K562 (cell line): ENCODE measurements at regions not wholly inside any gene's neighbourhood (a gene's known extent, or its start where the extent isn't known, plus 50 kb on each side); places are given as distances from the start of the nearest gene placed in this dataset.
"Not testable (repeated sequence)": the region's sequence is repeated elsewhere in the genome, so short reads cannot be mapped to it uniquely, and the experiment has no call there.

Experiments used
- ATAC-seq: fragments of 200-7000 bp; cut with Tn5 transposase; 3 replicates; pipeline ENCODE4 v1.9.1; 2020; ENCODE audit warnings: moderate library complexity
- BruUV-seq: library from RNA; stranded (reverse); fragments of 400-500 nt; replicated peaks from 2 replicates; lab custom pipeline; 2021; lab: Mats Ljungman, UMichigan
- CTCF ChIA-PET: fragments of 300-600 bp; formaldehyde crosslinking; extraction: SDS; loops from one replicate; lab custom pipeline; 2021; ENCODE audit warnings: low intra/inter-chr PET ratio; lab: Yijun Ruan, JAX
- POLR2A ChIA-PET: fragments of 300-600, 350-650 bp; sonication (Branson Sonifier 250); formaldehyde crosslinking; extraction: SDS; loops from one replicate; lab custom pipeline; 2021; ENCODE audit warnings: antibody characterized with exemption, inconsistent platforms; lab: Yijun Ruan, JAX
- DNase-seq, 4 experiments: peaks; one replicate each; pipeline versions ENCODE4 v3.0.0 to v3.0.0-alpha.2; 2011 to 2018; ENCODE audit warnings: low spot score in 3 of 4, mixed read lengths in 3 of 4; ENCODE audit errors: extremely low read depth in 1 of 4
- FAIRE-seq: peaks from 2 replicates; lab custom pipeline; 2011; peaks lifted over from hg19 to GRCh38; lab: Jason Lieb, UNC
- H2AFZ ChIP-seq: 2 replicates; pipeline ENCODE4 v1.6.0; 2011; ENCODE audit warnings: low read depth, low read length, control low read depth, inconsistent platforms
- H3K27ac ChIP-seq: fragments of 200-600 bp; 3 replicates; pipeline ENCODE4 v1.8.0; 2011; ENCODE audit warnings: low read depth, mild to moderate bottlenecking, control low read depth, inconsistent platforms, low read length, moderate library complexity, mixed read lengths; ENCODE audit errors: extremely low read depth
- H3K27me3 ChIP-seq, 2 experiments: fragments of 300-600 bp in 1 of 2; 2 replicates in 1 of 2; 3 replicates in 1 of 2; pipeline versions ENCODE4 v1.6.0 to v1.8.0; 2011; ENCODE audit warnings: inconsistent platforms in 2 of 2, low read length in 2 of 2, mild to moderate bottlenecking in 1 of 2, mixed read lengths in 1 of 2, moderate library complexity in 1 of 2; ENCODE audit not compliant: control insufficient read depth in 2 of 2, insufficient read depth in 2 of 2
- H3K36me3 ChIP-seq: fragments of 300-600 bp; 3 replicates; pipeline ENCODE4 v1.8.0; 2011; ENCODE audit warnings: mild to moderate bottlenecking, low read length, inconsistent platforms; ENCODE audit not compliant: control insufficient read depth, insufficient read depth
- H3K4me1 ChIP-seq, 2 experiments: fragments of 200-600 bp in 1 of 2; replicated peaks in 1 of 2; 2 replicates in 1 of 2; 3 replicates in 1 of 2; pipeline versions ENCODE4 v1.5.1 to v1.8.0; 2011; ENCODE audit warnings: inconsistent platforms in 2 of 2, low read length in 2 of 2, mild to moderate bottlenecking in 1 of 2, mixed read lengths in 1 of 2, moderate library complexity in 1 of 2; ENCODE audit not compliant: control insufficient read depth in 2 of 2, insufficient read depth in 2 of 2
- H3K4me2 ChIP-seq: 2 replicates; pipeline ENCODE4 v1.6.1; 2011; ENCODE audit warnings: low read length, control low read depth, inconsistent platforms, mixed read lengths; ENCODE audit not compliant: insufficient read depth
- H3K4me3 ChIP-seq: fragments of 200-600 bp; sonication (generic), shearing (Covaris generic); 2 replicates; pipeline ENCODE4 v1.5.1; 2016; ENCODE audit warnings: control low read depth, inconsistent platforms
- H3K79me2 ChIP-seq: fragments of 200-600 bp; 3 replicates; pipeline ENCODE4 v1.8.0; 2011; ENCODE audit warnings: low read length, inconsistent platforms; ENCODE audit not compliant: control insufficient read depth, insufficient read depth
- H3K9ac ChIP-seq, 2 experiments: 2 replicates each; pipeline versions ENCODE4 v1.6.0 to v1.6.1; 2011; ENCODE audit warnings: low read depth in 2 of 2, low read length in 2 of 2, control low read depth in 1 of 2, inconsistent platforms in 1 of 2, mild to moderate bottlenecking in 1 of 2, mixed read lengths in 1 of 2; ENCODE audit not compliant: insufficient read depth in 1 of 2
- H3K9me1 ChIP-seq: one replicate; pipeline ENCODE4 v1.6.0; 2011; ENCODE audit warnings: inconsistent platforms, mild to moderate bottlenecking, low read length, moderate library complexity; ENCODE audit not compliant: control insufficient read depth, insufficient read depth
- H3K9me3 ChIP-seq: replicated peaks from 2 replicates; pipeline ENCODE4 v1.5.1; 2011; ENCODE audit warnings: low read depth, low read length, inconsistent platforms; ENCODE audit not compliant: control insufficient read depth, insufficient read depth
- H4K20me1 ChIP-seq: replicated peaks from 2 replicates; pipeline ENCODE4 v1.6.1; 2011; ENCODE audit warnings: low read length, inconsistent platforms, mixed read lengths; ENCODE audit not compliant: control insufficient read depth, insufficient read depth
- C11orf30 ChIP-seq: fragments of 450-650 bp; IDR thresholded peaks from 2 replicates; pipeline ENCODE4 v1.6.1; 2016; ENCODE audit warnings: low read depth, mild to moderate bottlenecking
- CREB5 ChIP-seq: fragments of 250-450 bp; sonication (Bioruptor Pico); IDR thresholded peaks from 2 replicates; pipeline ENCODE4 v1.5.0; 2020; ENCODE audit warnings: mild to moderate bottlenecking
- ELF1 ChIP-seq: fragments of 200-800 bp; sonication (Bioruptor generic); IDR thresholded peaks from 2 replicates; pipeline ENCODE4 v1.6.1; 2016; ENCODE audit warnings: missing genetic modification characterization, missing compliant biosample characterization
- GTF3C2 ChIP-seq: IDR thresholded peaks from 3 replicates; pipeline ENCODE4 v1.6.1; 2011; ENCODE audit warnings: borderline replicate concordance, mild to moderate bottlenecking, moderate library complexity; ENCODE audit not compliant: insufficient read length; ENCODE audit errors: extremely low read depth
- IRF2 ChIP-seq: sonication (generic); formaldehyde crosslinking; IDR thresholded peaks from 2 replicates; pipeline ENCODE4 v1.8.1; 2022; ENCODE audit warnings: mild to moderate bottlenecking, missing genetic modification reagents
- KAT8 ChIP-seq: fragments of 450-650 bp; IDR thresholded peaks from 2 replicates; pipeline ENCODE4 v1.6.1; 2016; ENCODE audit warnings: low read depth, mild to moderate bottlenecking
- TCFL5 ChIP-seq: fragments of 250-450 bp; sonication (Bioruptor Pico); conservative IDR thresholded peaks from 2 replicates; pipeline ENCODE4 v1.6.1; 2021; ENCODE audit warnings: mild to moderate bottlenecking, moderate library complexity, matching md5 sums
- TSC22D4 ChIP-seq: fragments of 450-650 bp; IDR thresholded peaks from 2 replicates; pipeline ENCODE4 v1.6.1; 2016; ENCODE audit warnings: missing genetic modification characterization, missing biosample characterization, control low read depth
- ZNF324 ChIP-seq: fragments of 250-450 bp; sonication (Bioruptor Pico); IDR thresholded peaks from 2 replicates; pipeline ENCODE4 v1.4.0; 2020; ENCODE audit warnings: mild to moderate bottlenecking
- WGBS: fragments of 100-300 bp; shearing (Covaris generic); methylation state at CpG from one replicate; pipeline ENCODE4 v1.1.6; 2016; ENCODE audit warnings: low coverage, mixed read lengths; ENCODE audit not compliant: insufficient coverage; ENCODE audit errors: missing lambda C conversion rate; 5-methylcytosine and 5-hydroxymethylcytosine counted together
- in situ Hi-C: fragments of 300-500 bp; cut with MboI; formaldehyde crosslinking; loops from 4 replicates; pipeline ENCODE4 v1.15.0; 2018; ENCODE audit warnings: inconsistent platforms, mixed read lengths
- intact Hi-C: fragments of 100-400 bp; cut with micrococcal nuclease; formaldehyde crosslinking; loops from 2 replicates; pipeline ENCODE4 v1.14.2; 2022
- TF ChIP-seq, protein P1 (sequence below): fragments of 450-650 bp; formaldehyde crosslinking; conservative IDR thresholded peaks from 2 replicates; pipeline ENCODE4 v1.4.0; 2022; ENCODE audit warnings: mild to moderate bottlenecking, missing genetic modification characterization

GRCh38 chr12:84408936-84409335 lies 503.7 kb downstream of the SLC6A15 start (continued):
- TF ChIP-seq IRF2 (CRISPR knock-in tag) (no peak), TCFL5 (CRISPR knock-in tag) (no peak)

GRCh38 chr12:84406720-84407119 lies 505.9 kb downstream of the SLC6A15 start:
- 0% methylated on average over 1 of the region's 1 CpG for WGBS
- BruUV-seq = not testable (repeated sequence)

DNA sequence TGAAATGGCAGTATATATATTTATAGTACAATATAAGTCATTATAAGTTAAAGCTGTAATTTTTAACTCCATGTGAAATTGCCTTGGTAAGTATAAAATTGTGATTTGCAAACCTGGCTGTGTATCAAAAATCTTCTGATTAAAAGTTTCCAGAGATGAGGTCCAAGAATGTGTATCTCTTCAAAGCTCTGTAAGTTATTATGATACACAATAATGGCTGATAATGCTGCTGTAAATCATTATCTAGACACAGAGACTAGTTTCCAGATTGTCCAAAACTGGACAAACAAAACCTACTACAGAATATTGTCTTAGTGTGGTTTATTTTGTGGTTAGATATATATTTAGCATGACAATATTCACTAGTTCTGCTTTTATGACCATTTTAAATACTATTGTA lies 514.8 kb downstream of the SLC6A15 start:
- Histone ChIP-seq H2AFZ (no peak overlapping the region), H3K4me1 (no peaks in the 10 kb centered on the region), H3K9me3 (no peaks in the 10 kb centered on the region; the same call in 1 of the 2 replicates), H3K4me3 (no peak overlapping the region), H4K20me1 (no peaks in the 10 kb centered on the region), H3K36me3 (no peaks in the 10 kb centered on the region), H3K4me2 (no peak overlapping the region), H3K79me2 (no peaks in the 10 kb centered on the region), H3K27me3 (no peaks in the 10 kb centered on the region), H3K9me1 (no peaks in the 10 kb centered on the region), H3K27ac (no peak overlapping the region), H3K9ac (no peak overlapping the region)
- DNase-seq = no peak
- CTCF ChIA-PET = no interaction called here
- FAIRE-seq = no peak
- no peak for ATAC-seq
- POLR2A ChIA-PET = no interaction called here
- in situ Hi-C loops (no loop called here), intact Hi-C loops (no loop called here)
- no TSS peak for BruUV-seq
- TF ChIP-seq, protein P1, sequence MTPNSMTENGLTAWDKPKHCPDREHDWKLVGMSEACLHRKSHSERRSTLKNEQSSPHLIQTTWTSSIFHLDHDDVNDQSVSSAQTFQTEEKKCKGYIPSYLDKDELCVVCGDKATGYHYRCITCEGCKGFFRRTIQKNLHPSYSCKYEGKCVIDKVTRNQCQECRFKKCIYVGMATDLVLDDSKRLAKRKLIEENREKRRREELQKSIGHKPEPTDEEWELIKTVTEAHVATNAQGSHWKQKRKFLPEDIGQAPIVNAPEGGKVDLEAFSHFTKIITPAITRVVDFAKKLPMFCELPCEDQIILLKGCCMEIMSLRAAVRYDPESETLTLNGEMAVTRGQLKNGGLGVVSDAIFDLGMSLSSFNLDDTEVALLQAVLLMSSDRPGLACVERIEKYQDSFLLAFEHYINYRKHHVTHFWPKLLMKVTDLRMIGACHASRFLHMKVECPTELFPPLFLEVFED (CRISPR knock-in tag) = no peak
- no peak for TF ChIP-seq TSC22D4 (tag)
- TF ChIP-seq CREB5 (CRISPR knock-in tag) = no peak
- TF ChIP-seq ELF1 (tag) = no peak
- no peak for TF ChIP-seq ZNF324
- TF ChIP-seq KAT8 = no peak
- no peak for TF ChIP-seq GTF3C2

More at GRCh38 chr12:84406720-84407119, 505.9 kb downstream of the SLC6A15 start:
- H3K9me1 ChIP-seq, H3K9me3 ChIP-seq, H4K20me1 ChIP-seq, H3K36me3 ChIP-seq, H3K27ac ChIP-seq, ATAC-seq, intact Hi-C loops, DNase-seq, FAIRE-seq, H3K27me3 ChIP-seq, H3K9ac ChIP-seq, H3K4me2 ChIP-seq, in situ Hi-C loops, POLR2A ChIA-PET, H3K4me3 ChIP-seq, H2AFZ ChIP-seq, CTCF ChIA-PET, H3K79me2 ChIP-seq, H3K4me1 ChIP-seq: not testable (repeated sequence)
- TF ChIP-seq C11orf30 = 0 out of 2 replicates have a peak, but pooled peaks have one; percentile 8
